SK-N-SH (cell line): ENCODE measurements at regions not wholly inside any gene's neighbourhood (a gene's known extent, or its start where the extent isn't known, plus 50 kb on each side); places are given as distances from the start of the nearest gene placed in this dataset.

ENCODE experiments used
- CHD2 ChIP-seq: fragments of 150-350 bp; IDR thresholded peaks from 2 replicates; pipeline ENCODE4 v1.6.1; 2018; ENCODE audit warnings: low read length; ENCODE audit not compliant: partially characterized antibody
- POLR2AphosphoS5 ChIP-seq: IDR thresholded peaks from 2 replicates; pipeline ENCODE4 v1.6.1; 2012; ENCODE audit warnings: low read depth, low read length
- TF ChIP-seq, protein P1 (sequence below): fragments of 200-600 bp; sonication (generic); IDR thresholded peaks from 2 replicates; pipeline ENCODE4 v1.6.1; 2017; ENCODE audit warnings: antibody characterized with exemption, mild to moderate bottlenecking, moderate library complexity

DNA sequence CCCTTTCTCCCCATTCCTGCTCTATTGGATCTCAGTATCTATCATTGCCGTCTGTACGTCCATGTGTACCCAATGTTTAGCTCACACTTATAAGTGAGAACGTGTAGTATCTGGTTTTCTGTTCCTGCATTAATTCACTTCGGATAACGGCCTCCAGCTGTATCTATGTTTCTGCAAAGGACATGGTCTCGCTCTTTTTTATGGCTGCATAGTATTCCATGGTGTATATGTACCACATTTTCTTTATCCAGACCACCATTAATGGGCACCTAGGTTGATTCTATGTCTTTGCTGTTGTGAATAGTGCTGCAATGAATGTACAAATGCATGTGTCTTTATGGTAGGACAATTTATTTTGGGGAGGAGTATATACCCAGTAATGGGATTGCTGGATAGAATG, 94.4 kb upstream of the MPP7 start:
- TF ChIP-seq, protein P1, sequence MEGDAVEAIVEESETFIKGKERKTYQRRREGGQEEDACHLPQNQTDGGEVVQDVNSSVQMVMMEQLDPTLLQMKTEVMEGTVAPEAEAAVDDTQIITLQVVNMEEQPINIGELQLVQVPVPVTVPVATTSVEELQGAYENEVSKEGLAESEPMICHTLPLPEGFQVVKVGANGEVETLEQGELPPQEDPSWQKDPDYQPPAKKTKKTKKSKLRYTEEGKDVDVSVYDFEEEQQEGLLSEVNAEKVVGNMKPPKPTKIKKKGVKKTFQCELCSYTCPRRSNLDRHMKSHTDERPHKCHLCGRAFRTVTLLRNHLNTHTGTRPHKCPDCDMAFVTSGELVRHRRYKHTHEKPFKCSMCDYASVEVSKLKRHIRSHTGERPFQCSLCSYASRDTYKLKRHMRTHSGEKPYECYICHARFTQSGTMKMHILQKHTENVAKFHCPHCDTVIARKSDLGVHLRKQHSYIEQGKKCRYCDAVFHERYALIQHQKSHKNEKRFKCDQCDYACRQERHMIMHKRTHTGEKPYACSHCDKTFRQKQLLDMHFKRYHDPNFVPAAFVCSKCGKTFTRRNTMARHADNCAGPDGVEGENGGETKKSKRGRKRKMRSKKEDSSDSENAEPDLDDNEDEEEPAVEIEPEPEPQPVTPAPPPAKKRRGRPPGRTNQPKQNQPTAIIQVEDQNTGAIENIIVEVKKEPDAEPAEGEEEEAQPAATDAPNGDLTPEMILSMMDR: no peak
- TF ChIP-seq CHD2: no peak
- TF ChIP-seq POLR2AphosphoS5: no peak
